WTC11 (cell line): ENCODE measurements at regions not wholly inside any gene's neighbourhood (a gene's known extent, or its start where the extent isn't known, plus 50 kb on each side); places are given as distances from the start of the nearest gene placed in this dataset.

Experiments
- ATAC-seq: fragments of 200-7000 bp; cut with Tn5 transposase; 2 replicates; pipeline ENCODE4 v1.10.0; 2021; ENCODE audit warnings: mild to moderate bottlenecking, moderate library complexity
- CTCF ChIA-PET: fragments of 300-600 bp; sonication (Branson Sonifier 250); formaldehyde crosslinking; loops from one replicate; lab custom pipeline; 2021; ENCODE audit warnings: antibody characterized with exemption; lab: Charles Lee
- POLR2A ChIA-PET: fragments of 350-600 bp; sonication (Branson Sonifier 250); formaldehyde crosslinking; loops from one replicate; lab custom pipeline; 2021; ENCODE audit warnings: antibody characterized with exemption; lab: Charles Lee
- DNase-seq: peaks from one replicate; pipeline ENCODE4 v3.0.0; 2021; ENCODE audit warnings: low spot score
- H3K27ac Mint-ChIP-seq: 2 replicates; pipeline ENCODE4 v1.8.0; 2021; ENCODE audit warnings: mixed read lengths
- H3K27me3 Mint-ChIP-seq: 2 replicates; pipeline ENCODE4 v1.8.0; 2021; ENCODE audit warnings: low read depth, mild to moderate bottlenecking, moderate library complexity, mixed read lengths
- H3K36me3 Mint-ChIP-seq: 2 replicates; pipeline ENCODE4 v1.8.0; 2021; ENCODE audit warnings: mixed read lengths
- H3K4me1 Mint-ChIP-seq: 2 replicates; pipeline ENCODE4 v1.8.0; 2022; ENCODE audit warnings: mixed read lengths
- H3K4me3 Mint-ChIP-seq: 2 replicates; pipeline ENCODE4 v1.8.0; 2021; ENCODE audit warnings: mild to moderate bottlenecking, moderate library complexity, mixed read lengths
- H3K9me3 Mint-ChIP-seq: 2 replicates; pipeline ENCODE4 v1.8.0; 2021; ENCODE audit warnings: mixed read lengths
- EMX1 ChIP-seq: fragments of 250-450 bp; sonication (Bioruptor Pico); IDR thresholded peaks from 2 replicates; pipeline ENCODE4 v1.8.0; 2021; ENCODE audit warnings: mild to moderate bottlenecking
- ESRRA ChIP-seq: sonication (generic); formaldehyde crosslinking; IDR thresholded peaks from 2 replicates; pipeline ENCODE4 v1.8.1; 2022; ENCODE audit warnings: mild to moderate bottlenecking, missing genetic modification reagents, borderline replicate concordance
- FOXK1 ChIP-seq: sonication (generic); formaldehyde crosslinking; IDR thresholded peaks from 2 replicates; pipeline ENCODE4 v1.8.0; 2022; ENCODE audit warnings: mild to moderate bottlenecking, moderate library complexity, missing genetic modification reagents
- FOXP1 ChIP-seq: sonication (generic); formaldehyde crosslinking; IDR thresholded peaks from 2 replicates; pipeline ENCODE4 v1.8.0; 2022; ENCODE audit warnings: missing genetic modification reagents, mild to moderate bottlenecking, moderate library complexity, borderline replicate concordance
- GRHL2 ChIP-seq: fragments of 250-450 bp; sonication (Bioruptor Pico); IDR thresholded peaks from 2 replicates; pipeline ENCODE4 v1.8.0; 2022; ENCODE audit warnings: mild to moderate bottlenecking, moderate library complexity; ENCODE audit not compliant: insufficient replicate concordance, severe bottlenecking
- GTF2I ChIP-seq: fragments of 250-450 bp; sonication (Bioruptor Pico); conservative IDR thresholded peaks from 2 replicates; pipeline ENCODE4 v1.4.0; 2021; ENCODE audit warnings: mild to moderate bottlenecking
- HMGA2 ChIP-seq: fragments of 250-450 bp; sonication (Bioruptor Pico); IDR thresholded peaks from 2 replicates; pipeline ENCODE4 v1.4.0; 2021; ENCODE audit warnings: mild to moderate bottlenecking, moderate library complexity
- KAT7 ChIP-seq: sonication (generic); formaldehyde crosslinking; IDR thresholded peaks from 2 replicates; pipeline ENCODE4 v1.8.1; 2023; ENCODE audit warnings: missing genetic modification reagents, mild to moderate bottlenecking, borderline replicate concordance
- NR1H2 ChIP-seq: sonication (generic); formaldehyde crosslinking; IDR thresholded peaks from 2 replicates; pipeline ENCODE4 v1.9.0; 2021; ENCODE audit warnings: mild to moderate bottlenecking, moderate library complexity, missing genetic modification reagents
- RORB ChIP-seq: fragments of 250-450 bp; sonication (Bioruptor Pico); IDR thresholded peaks from 2 replicates; pipeline ENCODE4 v1.9.0; 2021; ENCODE audit warnings: mild to moderate bottlenecking
- SMAD3 ChIP-seq: sonication (generic); formaldehyde crosslinking; IDR thresholded peaks from 2 replicates; pipeline ENCODE4 v1.8.0; 2022; ENCODE audit warnings: missing genetic modification reagents, mild to moderate bottlenecking, borderline replicate concordance
- TEAD4 ChIP-seq: sonication (generic); formaldehyde crosslinking; IDR thresholded peaks from 2 replicates; pipeline ENCODE4 v1.8.0; 2022; ENCODE audit warnings: mild to moderate bottlenecking, missing genetic modification reagents
- TP53 ChIP-seq: sonication (generic); formaldehyde crosslinking; IDR thresholded peaks from 2 replicates; pipeline ENCODE4 v1.8.1; 2023; ENCODE audit warnings: mild to moderate bottlenecking, missing genetic modification reagents
- ZNF232 ChIP-seq: sonication (generic); formaldehyde crosslinking; IDR thresholded peaks from 2 replicates; pipeline ENCODE4 v1.8.0; 2022; ENCODE audit warnings: mild to moderate bottlenecking, missing genetic modification reagents
- ZNF263 ChIP-seq: sonication (generic); formaldehyde crosslinking; IDR thresholded peaks from 2 replicates; pipeline ENCODE4 v1.8.1; 2022; ENCODE audit warnings: low read depth, mild to moderate bottlenecking, moderate library complexity, missing genetic modification reagents
- TF ChIP-seq, protein P1 (sequence below): fragments of 200-600 bp; IDR thresholded peaks from 2 replicates; pipeline ENCODE4 v1.8.0; 2022; ENCODE audit warnings: antibody characterized with exemption
- TF ChIP-seq, protein P2 (sequence below): sonication (generic); formaldehyde crosslinking; IDR thresholded peaks from 2 replicates; pipeline ENCODE4 v1.8.1; 2022; ENCODE audit warnings: low read depth, missing genetic modification reagents, borderline replicate concordance
- TF ChIP-seq, protein P3 (sequence below): fragments of 250-450 bp; sonication (Bioruptor Pico); IDR thresholded peaks from 2 replicates; pipeline ENCODE4 v1.9.0; 2021; ENCODE audit warnings: moderate library complexity, mild to moderate bottlenecking, inconsistent platforms, borderline replicate concordance
- TF ChIP-seq, protein P4 (sequence below): sonication (generic); formaldehyde crosslinking; IDR thresholded peaks from 2 replicates; pipeline ENCODE4 v1.8.1; 2023; ENCODE audit warnings: mild to moderate bottlenecking, missing genetic modification reagents, moderate library complexity
- TF ChIP-seq, protein P5 (sequence below): sonication (generic); formaldehyde crosslinking; IDR thresholded peaks from 2 replicates; pipeline ENCODE4 v1.8.1; 2023; ENCODE audit warnings: mild to moderate bottlenecking, missing genetic modification reagents
- TF ChIP-seq, protein P6 (sequence below): fragments of 250-450 bp; sonication (Bioruptor Pico); conservative IDR thresholded peaks from 2 replicates; pipeline ENCODE4 v1.9.0; 2021; ENCODE audit warnings: mild to moderate bottlenecking

DNA sequence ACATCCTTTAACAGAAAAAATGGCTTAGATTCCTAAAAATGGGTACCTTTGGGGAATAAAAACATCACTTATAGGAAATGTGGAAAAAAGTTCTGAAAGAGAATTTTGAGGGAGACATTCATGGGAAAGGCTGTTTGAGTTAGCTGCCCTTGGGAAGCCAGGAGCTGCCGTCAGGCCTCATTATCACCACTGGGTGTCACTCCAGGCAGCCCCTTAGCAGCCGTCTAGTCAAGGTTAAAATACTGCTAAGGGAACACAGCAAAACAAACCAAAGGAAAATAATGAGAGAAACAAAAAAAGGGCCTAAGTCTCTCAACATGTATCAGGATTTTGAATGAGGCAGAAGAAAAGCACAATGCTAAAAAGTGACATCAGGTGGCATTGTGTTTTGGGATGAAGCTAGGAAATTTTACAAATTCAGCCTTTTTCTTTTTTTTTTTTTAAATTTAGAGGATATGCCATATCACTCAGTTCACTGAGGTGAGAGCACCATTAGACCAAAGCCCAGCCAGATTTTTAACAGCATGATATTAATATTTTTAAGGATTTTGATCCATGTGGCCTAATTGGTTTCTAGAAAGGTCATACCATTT, 235.3 kb downstream of the GPAT3 start:
- CTCF ChIA-PET = interaction anchor here (0.6 to 1.2 kb wide), 14 partner anchors 10 to 757 kb away, joined by 3 to 5 read pairs (median 4); no protein-coding TSS in a partner anchor
- TF ChIP-seq GTF2I (CRISPR knock-in tag) (no peak), NR1H2 (CRISPR knock-in tag) (no peak)
- TF ChIP-seq, protein P1, sequence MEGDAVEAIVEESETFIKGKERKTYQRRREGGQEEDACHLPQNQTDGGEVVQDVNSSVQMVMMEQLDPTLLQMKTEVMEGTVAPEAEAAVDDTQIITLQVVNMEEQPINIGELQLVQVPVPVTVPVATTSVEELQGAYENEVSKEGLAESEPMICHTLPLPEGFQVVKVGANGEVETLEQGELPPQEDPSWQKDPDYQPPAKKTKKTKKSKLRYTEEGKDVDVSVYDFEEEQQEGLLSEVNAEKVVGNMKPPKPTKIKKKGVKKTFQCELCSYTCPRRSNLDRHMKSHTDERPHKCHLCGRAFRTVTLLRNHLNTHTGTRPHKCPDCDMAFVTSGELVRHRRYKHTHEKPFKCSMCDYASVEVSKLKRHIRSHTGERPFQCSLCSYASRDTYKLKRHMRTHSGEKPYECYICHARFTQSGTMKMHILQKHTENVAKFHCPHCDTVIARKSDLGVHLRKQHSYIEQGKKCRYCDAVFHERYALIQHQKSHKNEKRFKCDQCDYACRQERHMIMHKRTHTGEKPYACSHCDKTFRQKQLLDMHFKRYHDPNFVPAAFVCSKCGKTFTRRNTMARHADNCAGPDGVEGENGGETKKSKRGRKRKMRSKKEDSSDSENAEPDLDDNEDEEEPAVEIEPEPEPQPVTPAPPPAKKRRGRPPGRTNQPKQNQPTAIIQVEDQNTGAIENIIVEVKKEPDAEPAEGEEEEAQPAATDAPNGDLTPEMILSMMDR = 0 out of 2 replicates have a peak, but pooled peaks have one; percentile 19
- POLR2A ChIA-PET = no interaction called here
- peak; percentile 70 for DNase-seq
- no peaks in the 10 kb centered on the region for H3K27me3 Mint-ChIP-seq
- peaks cover 20% of the 10 kb centered on the region for H3K4me1 Mint-ChIP-seq
- peak; percentile 97 for ATAC-seq
- H3K4me3 Mint-ChIP-seq = no peak overlapping the region
- no peak overlapping the region for H3K27ac Mint-ChIP-seq
- H3K9me3 Mint-ChIP-seq = peaks cover 4% of the 10 kb centered on the region; the same call in 1 of the 2 replicates
- peaks cover 2% of the 10 kb centered on the region; the same call in 1 of the 2 replicates for H3K36me3 Mint-ChIP-seq

DNA sequence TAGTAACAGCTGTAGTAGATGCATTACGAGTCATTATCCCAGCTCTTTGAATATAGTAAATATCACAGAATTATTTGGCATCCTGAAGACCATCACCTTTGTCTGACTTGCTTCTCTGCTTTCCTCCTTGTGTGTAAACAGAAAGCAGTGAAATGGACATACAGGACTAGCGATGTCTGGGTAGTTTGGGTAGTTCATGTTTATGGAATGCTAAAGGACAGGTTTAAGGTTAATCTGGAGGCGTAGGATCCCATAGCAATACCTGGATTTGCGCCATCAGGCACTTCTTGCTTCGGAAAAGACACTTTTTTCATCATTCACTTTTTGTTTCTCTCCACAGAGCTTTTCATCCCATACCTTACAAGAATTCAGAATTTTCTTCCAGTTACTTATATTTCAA, 232.2 kb downstream of the GPAT3 start:
- H3K9me3 Mint-ChIP-seq = no peaks in the 10 kb centered on the region
- no peak overlapping the region for H3K27ac Mint-ChIP-seq
- H3K36me3 Mint-ChIP-seq = no peaks in the 10 kb centered on the region
- CTCF ChIA-PET = interaction anchor here (2.8 kb wide), 1 partner anchor 15 kb away, joined by 17 read pairs; no protein-coding TSS in a partner anchor
- peaks cover 20% of the 10 kb centered on the region for H3K4me1 Mint-ChIP-seq
- DNase-seq (no peak), ATAC-seq (no peak)
- H3K27me3 Mint-ChIP-seq = no peaks in the 10 kb centered on the region
- H3K4me3 Mint-ChIP-seq = no peak overlapping the region
- TF ChIP-seq EMX1 (CRISPR knock-in tag) (no peak), KAT7 (CRISPR knock-in tag) (no peak), HMGA2 (CRISPR knock-in tag) (no peak), SMAD3 (CRISPR knock-in tag) (no peak), FOXP1 (no peak), FOXK1 (CRISPR knock-in tag) (no peak), TP53 (CRISPR knock-in tag) (no peak), ESRRA (CRISPR knock-in tag) (no peak), ZNF263 (no peak), TEAD4 (CRISPR knock-in tag) (no peak), GRHL2 (CRISPR knock-in tag) (no peak), ZNF232 (CRISPR knock-in tag) (no peak), RORB (CRISPR knock-in tag) (no peak)
- TF ChIP-seq, protein P2, sequence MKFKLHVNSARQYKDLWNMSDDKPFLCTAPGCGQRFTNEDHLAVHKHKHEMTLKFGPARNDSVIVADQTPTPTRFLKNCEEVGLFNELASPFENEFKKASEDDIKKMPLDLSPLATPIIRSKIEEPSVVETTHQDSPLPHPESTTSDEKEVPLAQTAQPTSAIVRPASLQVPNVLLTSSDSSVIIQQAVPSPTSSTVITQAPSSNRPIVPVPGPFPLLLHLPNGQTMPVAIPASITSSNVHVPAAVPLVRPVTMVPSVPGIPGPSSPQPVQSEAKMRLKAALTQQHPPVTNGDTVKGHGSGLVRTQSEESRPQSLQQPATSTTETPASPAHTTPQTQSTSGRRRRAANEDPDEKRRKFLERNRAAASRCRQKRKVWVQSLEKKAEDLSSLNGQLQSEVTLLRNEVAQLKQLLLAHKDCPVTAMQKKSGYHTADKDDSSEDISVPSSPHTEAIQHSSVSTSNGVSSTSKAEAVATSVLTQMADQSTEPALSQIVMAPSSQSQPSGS (CRISPR knock-in tag) = no peak
- TF ChIP-seq, protein P3, sequence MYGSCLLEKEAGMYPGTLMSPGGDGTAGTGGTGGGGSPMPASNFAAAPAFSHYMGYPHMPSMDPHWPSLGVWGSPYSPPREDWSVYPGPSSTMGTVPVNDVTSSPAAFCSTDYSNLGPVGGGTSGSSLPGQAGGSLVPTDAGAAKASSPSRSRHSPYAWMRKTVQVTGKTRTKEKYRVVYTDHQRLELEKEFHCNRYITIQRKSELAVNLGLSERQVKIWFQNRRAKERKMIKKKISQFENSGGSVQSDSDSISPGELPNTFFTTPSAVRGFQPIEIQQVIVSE = no peak
- TF ChIP-seq, protein P4, sequence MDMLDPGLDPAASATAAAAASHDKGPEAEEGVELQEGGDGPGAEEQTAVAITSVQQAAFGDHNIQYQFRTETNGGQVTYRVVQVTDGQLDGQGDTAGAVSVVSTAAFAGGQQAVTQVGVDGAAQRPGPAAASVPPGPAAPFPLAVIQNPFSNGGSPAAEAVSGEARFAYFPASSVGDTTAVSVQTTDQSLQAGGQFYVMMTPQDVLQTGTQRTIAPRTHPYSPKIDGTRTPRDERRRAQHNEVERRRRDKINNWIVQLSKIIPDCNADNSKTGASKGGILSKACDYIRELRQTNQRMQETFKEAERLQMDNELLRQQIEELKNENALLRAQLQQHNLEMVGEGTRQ = no peak
- TF ChIP-seq, protein P5, sequence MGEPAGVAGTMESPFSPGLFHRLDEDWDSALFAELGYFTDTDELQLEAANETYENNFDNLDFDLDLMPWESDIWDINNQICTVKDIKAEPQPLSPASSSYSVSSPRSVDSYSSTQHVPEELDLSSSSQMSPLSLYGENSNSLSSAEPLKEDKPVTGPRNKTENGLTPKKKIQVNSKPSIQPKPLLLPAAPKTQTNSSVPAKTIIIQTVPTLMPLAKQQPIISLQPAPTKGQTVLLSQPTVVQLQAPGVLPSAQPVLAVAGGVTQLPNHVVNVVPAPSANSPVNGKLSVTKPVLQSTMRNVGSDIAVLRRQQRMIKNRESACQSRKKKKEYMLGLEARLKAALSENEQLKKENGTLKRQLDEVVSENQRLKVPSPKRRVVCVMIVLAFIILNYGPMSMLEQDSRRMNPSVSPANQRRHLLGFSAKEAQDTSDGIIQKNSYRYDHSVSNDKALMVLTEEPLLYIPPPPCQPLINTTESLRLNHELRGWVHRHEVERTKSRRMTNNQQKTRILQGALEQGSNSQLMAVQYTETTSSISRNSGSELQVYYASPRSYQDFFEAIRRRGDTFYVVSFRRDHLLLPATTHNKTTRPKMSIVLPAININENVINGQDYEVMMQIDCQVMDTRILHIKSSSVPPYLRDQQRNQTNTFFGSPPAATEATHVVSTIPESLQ (CRISPR knock-in tag) = no peak
- TF ChIP-seq, protein P6, sequence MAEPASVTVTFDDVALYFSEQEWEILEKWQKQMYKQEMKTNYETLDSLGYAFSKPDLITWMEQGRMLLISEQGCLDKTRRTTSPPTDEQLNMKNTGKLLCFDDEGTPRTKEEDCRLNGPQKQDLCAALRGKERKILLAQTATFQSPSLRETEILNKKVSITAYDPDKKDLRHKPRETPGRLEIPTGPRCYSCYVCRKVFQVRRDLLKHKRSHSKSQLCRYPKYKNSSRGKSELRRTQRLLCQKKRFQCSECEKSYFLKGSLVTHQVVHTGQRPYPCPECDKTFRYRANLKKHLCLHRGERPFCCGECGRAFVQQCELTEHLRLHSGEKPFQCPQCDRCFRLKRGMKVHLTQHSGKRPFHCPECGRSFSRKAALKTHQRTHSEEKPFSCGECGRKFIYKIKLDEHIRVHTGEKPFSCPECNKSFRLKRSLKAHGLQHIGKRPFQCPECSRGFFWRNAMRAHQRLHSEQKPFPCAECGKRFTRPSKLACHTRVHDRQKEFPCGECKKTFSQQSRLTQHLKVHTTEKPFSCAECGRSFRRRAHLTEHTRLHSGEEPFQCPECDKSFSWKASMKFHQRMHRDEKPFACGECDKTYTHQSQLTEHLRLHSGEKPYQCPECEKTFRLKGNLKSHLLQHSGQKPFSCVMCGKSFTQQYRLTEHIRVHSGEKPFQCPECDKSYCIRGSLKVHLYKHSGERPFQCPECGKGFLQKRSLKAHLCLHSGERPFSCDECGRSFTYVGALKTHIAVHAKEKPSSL (CRISPR knock-in tag) = no peak
- POLR2A ChIA-PET = no interaction called here
